Chondrocyte (in vitro differentiated cells): ENCODE measurements at regions not wholly inside any gene's neighbourhood (a gene's known extent, or its start where the extent isn't known, plus 50 kb on each side); places are given as distances from the start of the nearest gene placed in this dataset.

Source experiments
- DNase-seq: peaks from one replicate; pipeline ENCODE4 v3.0.0; 2021; ENCODE audit warnings: mixed read lengths, low spot score
- H3K27ac Mint-ChIP-seq: one replicate; pipeline ENCODE4 v1.8.0; 2021; ENCODE audit warnings: mild to moderate bottlenecking, moderate library complexity, mixed read lengths; ENCODE audit not compliant: unreplicated experiment
- H3K27me3 Mint-ChIP-seq: 2 replicates; pipeline ENCODE4 v1.8.0; 2021; ENCODE audit warnings: low read depth, mixed read lengths
- H3K36me3 Mint-ChIP-seq: 2 replicates; pipeline ENCODE4 v1.8.0; 2021; ENCODE audit warnings: low read depth, mixed read lengths
- H3K4me1 Mint-ChIP-seq: 2 replicates; pipeline ENCODE4 v1.8.0; 2021; ENCODE audit warnings: low read depth, mild to moderate bottlenecking, mixed read lengths
- H3K4me3 Mint-ChIP-seq: one replicate; pipeline ENCODE4 v1.8.0; 2021; ENCODE audit warnings: mild to moderate bottlenecking, moderate library complexity, mixed read lengths; ENCODE audit not compliant: unreplicated experiment
- H3K9me3 Mint-ChIP-seq: 2 replicates; pipeline ENCODE4 v1.8.0; 2021; ENCODE audit warnings: low read depth, mixed read lengths
- TF ChIP-seq, protein P1 (sequence below): fragments of 200-600 bp; sonication (generic); IDR thresholded peaks from 2 replicates; pipeline ENCODE4 v1.5.0; 2021; ENCODE audit warnings: antibody characterized with exemption, mild to moderate bottlenecking, moderate library complexity

- TF ChIP-seq, protein P1, sequence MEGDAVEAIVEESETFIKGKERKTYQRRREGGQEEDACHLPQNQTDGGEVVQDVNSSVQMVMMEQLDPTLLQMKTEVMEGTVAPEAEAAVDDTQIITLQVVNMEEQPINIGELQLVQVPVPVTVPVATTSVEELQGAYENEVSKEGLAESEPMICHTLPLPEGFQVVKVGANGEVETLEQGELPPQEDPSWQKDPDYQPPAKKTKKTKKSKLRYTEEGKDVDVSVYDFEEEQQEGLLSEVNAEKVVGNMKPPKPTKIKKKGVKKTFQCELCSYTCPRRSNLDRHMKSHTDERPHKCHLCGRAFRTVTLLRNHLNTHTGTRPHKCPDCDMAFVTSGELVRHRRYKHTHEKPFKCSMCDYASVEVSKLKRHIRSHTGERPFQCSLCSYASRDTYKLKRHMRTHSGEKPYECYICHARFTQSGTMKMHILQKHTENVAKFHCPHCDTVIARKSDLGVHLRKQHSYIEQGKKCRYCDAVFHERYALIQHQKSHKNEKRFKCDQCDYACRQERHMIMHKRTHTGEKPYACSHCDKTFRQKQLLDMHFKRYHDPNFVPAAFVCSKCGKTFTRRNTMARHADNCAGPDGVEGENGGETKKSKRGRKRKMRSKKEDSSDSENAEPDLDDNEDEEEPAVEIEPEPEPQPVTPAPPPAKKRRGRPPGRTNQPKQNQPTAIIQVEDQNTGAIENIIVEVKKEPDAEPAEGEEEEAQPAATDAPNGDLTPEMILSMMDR: no peak
- Mint-ChIP-seq H3K27me3 (no peaks in the 10 kb centered on the region), H3K27ac (no peak overlapping the region), H3K4me3 (no peak overlapping the region), H3K4me1 (no peaks in the 10 kb centered on the region), H3K9me3 (peaks cover 27% of the 10 kb centered on the region), H3K36me3 (no peaks in the 10 kb centered on the region)
- DNase-seq: no peak
Observed at GRCh38 chr12:126064028-126064427, 998.8 kb downstream of the AACS start.

DNA sequence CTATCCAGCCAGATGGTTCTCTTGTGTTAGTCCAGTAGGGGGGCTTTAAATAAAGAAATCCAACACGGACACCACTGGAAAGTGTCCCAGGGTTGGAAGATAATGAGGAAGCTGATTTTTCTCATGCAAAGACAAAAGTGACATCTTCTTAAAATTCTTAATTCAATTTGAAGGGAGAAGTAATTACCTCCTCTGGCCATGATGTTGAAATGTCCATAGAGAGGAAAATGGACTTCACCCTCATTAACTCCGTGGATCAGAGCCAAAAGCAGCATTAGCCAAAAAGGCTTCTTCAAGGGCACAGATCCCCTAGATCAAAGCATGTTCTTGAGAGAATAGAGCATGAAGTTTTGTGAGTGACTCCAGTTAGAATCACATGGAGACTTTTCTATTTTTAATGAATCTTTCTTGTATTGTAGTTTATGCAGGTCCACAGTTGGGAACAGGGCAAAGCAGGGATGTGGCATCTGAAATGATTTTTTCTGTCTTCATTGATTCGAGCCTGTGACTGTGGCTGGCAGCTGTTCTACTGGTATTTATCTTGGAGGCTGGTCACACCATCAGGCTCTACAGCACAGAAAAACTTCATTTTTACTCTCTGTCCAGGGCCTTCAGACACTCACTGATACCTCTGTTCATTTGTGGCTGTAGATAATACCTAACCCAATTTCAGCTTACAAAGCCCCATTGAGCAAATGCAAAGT lies 1002.5 kb downstream of the AACS start:
- Mint-ChIP-seq H3K27me3 (no peaks in the 10 kb centered on the region), H3K4me1 (no peaks in the 10 kb centered on the region), H3K27ac (no peak overlapping the region), H3K9me3 (peaks cover 51% of the 10 kb centered on the region), H3K4me3 (no peak overlapping the region), H3K36me3 (peaks cover 3% of the 10 kb centered on the region)
- no peak for DNase-seq
- TF ChIP-seq, protein P1: no peak

DNA sequence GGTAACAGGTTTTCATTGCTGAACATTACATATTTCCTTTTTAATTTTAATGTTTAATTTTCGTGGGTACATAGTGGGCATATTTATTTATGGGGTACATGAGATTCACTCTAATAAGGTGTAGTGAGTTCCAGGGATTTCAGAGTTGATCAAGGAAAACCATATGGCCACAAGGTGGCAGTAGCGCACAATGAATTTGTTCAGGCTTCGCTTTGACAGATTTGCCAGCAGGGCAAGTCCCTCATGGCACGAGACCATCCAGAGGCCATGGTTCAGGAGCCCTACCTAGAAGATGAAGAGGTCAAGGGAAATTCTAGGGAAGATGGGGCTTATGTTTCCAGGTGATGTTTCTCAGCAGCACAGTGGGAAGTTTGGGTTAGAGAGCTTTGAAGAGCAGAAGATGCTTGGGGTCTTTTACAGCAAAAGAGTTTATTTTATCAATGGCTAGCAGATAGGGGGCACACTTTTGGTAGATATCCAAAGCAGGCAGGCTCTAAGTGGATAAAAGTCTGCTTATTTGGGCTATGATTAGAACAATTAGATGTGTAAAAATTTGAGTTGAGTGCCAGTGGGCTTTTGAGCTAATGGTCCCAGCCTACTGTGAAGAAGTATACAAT lies 1004.4 kb downstream of the AACS start:
- Mint-ChIP-seq H3K4me3 (no peak overlapping the region), H3K27ac (no peak overlapping the region), H3K9me3 (peaks cover 46% of the 10 kb centered on the region), H3K36me3 (peaks cover 3% of the 10 kb centered on the region), H3K27me3 (no peaks in the 10 kb centered on the region), H3K4me1 (no peaks in the 10 kb centered on the region)
- TF ChIP-seq, protein P1: peak; percentile 64
- DNase-seq: no peak

DNA sequence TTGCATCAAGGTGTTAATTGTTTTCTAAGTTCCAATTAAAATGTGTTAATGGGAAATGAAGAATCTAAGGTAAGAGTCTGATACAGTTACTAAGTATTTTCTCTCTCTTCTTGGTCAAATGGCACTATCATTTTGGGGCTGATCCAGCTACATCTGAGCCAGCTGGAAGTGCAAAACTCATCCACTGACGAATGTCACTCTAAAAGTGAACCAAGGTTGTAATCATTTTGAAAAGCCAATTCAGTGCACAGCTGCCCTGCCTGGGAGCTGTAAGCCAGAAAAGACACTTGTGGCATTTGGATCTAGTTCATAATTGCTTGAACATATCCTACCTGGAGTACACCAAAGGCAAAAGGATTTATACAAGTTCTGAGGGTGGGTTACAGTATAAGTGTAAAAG lies 1011.3 kb downstream of the AACS start:
- Mint-ChIP-seq H3K27me3 (no peaks in the 10 kb centered on the region), H3K4me1 (no peaks in the 10 kb centered on the region), H3K27ac (no peak overlapping the region), H3K9me3 (peaks cover 32% of the 10 kb centered on the region), H3K36me3 (no peaks in the 10 kb centered on the region), H3K4me3 (no peak overlapping the region)
- no peak for DNase-seq
- TF ChIP-seq, protein P1: no peak

DNA sequence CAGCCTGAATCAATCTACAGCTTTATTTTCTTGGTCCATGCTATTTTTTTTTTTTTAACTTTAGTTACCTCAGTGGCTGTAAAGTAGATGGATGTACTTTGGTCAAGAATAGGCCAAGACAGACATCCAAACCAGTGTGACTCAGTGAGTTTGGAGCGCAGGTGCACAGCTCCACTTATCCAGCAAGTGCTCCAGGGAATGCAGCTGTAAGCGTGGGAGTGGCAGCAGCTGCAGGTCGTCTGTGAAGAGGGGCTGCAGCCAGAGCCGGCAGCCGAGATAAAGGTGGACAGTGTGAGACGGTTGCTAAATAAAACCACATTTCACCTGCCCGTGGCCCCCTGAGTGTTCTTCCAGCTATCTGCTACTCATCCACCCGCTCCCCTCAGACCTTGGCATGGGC lies 1018.7 kb downstream of the AACS start:
- Mint-ChIP-seq H3K4me3 (no peak overlapping the region), H3K36me3 (no peaks in the 10 kb centered on the region), H3K9me3 (peaks cover 35% of the 10 kb centered on the region), H3K27ac (no peak overlapping the region), H3K27me3 (no peaks in the 10 kb centered on the region), H3K4me1 (no peaks in the 10 kb centered on the region)
- DNase-seq: no peak
- TF ChIP-seq, protein P1: no peak
